OCI-LY1 (cell line): ENCODE measurements at regions not wholly inside any gene's neighbourhood (a gene's known extent, or its start where the extent isn't known, plus 50 kb on each side); places are given as distances from the start of the nearest gene placed in this dataset.

Source experiments
- H2AFZ ChIP-seq: fragments of 200-600 bp; sonication (generic), shearing (Covaris generic); 2 replicates; pipeline ENCODE4 v1.6.0; 2014; ENCODE audit warnings: antibody characterized with exemption, mild to moderate bottlenecking, low read length
- H3F3A ChIP-seq: fragments of 200-600 bp; sonication (generic), shearing (Covaris generic); 2 replicates; pipeline ENCODE4 v1.6.0; 2014; ENCODE audit warnings: mild to moderate bottlenecking, antibody characterized with exemption, low read length, moderate library complexity; ENCODE audit not compliant: insufficient read depth
- H3K27ac ChIP-seq: fragments of 200-600 bp; sonication (generic); 2 replicates; pipeline ENCODE4 v1.5.1; 2014; ENCODE audit warnings: low read length, mixed run types, mild to moderate bottlenecking, low read depth; ENCODE audit not compliant: poor library complexity, severe bottlenecking
- H3K27me3 ChIP-seq: fragments of 200-600 bp; sonication (generic); 2 replicates; pipeline ENCODE4 v1.6.0; 2014; ENCODE audit warnings: antibody characterized with exemption, mild to moderate bottlenecking, low read length, moderate library complexity; ENCODE audit not compliant: insufficient read depth
- H3K36me3 ChIP-seq: fragments of 200-600 bp; sonication (generic); 2 replicates; pipeline ENCODE4 v1.6.1; 2014; ENCODE audit warnings: mild to moderate bottlenecking, antibody characterized with exemption, low read length, moderate library complexity, mixed read lengths; ENCODE audit not compliant: insufficient read depth
- H3K4me1 ChIP-seq: fragments of 200-600 bp; sonication (generic); 2 replicates; pipeline ENCODE4 v1.5.1; 2014; ENCODE audit warnings: mild to moderate bottlenecking, low read length, moderate library complexity; ENCODE audit not compliant: insufficient read depth, severe bottlenecking
- H3K4me2 ChIP-seq: fragments of 200-600 bp; sonication (generic), shearing (Covaris generic); 2 replicates; pipeline ENCODE4 v1.6.1; 2014; ENCODE audit warnings: low read length
- H3K4me3 ChIP-seq: fragments of 200-600 bp; sonication (generic); 2 replicates; pipeline ENCODE4 v1.5.1; 2014; ENCODE audit warnings: low read length, low read depth, mild to moderate bottlenecking, mixed read lengths; ENCODE audit not compliant: poor library complexity, severe bottlenecking
- H3K79me2 ChIP-seq: fragments of 200-600 bp; shearing (Covaris generic); 2 replicates; pipeline ENCODE4 v1.6.1; 2016; ENCODE audit warnings: mixed run types, low read length, mixed read lengths; ENCODE audit not compliant: insufficient read depth
- H3K9ac ChIP-seq: fragments of 200-600 bp; sonication (generic), shearing (Covaris generic); 2 replicates; pipeline ENCODE4 v1.6.1; 2014; ENCODE audit warnings: mild to moderate bottlenecking, low read length, mixed read lengths
- H3K9me2 ChIP-seq: fragments of 200-600 bp; sonication (generic), shearing (Covaris generic); 2 replicates; pipeline ENCODE4 v1.6.1; 2014; ENCODE audit warnings: low read depth, mild to moderate bottlenecking, low read length, mixed read lengths
- H3K9me3 ChIP-seq: fragments of 200-600 bp; shearing (Covaris generic); 2 replicates; pipeline ENCODE4 v1.6.1; 2014; ENCODE audit warnings: low read length, mixed read lengths
- H4K20me1 ChIP-seq: fragments of 200-600 bp; sonication (generic), shearing (Covaris generic); 2 replicates; pipeline ENCODE4 v1.6.0; 2016; ENCODE audit warnings: mild to moderate bottlenecking, low read length; ENCODE audit not compliant: insufficient read depth
- CTCF ChIP-seq: fragments of 200-600 bp; sonication (generic), shearing (Covaris generic); IDR thresholded peaks from 2 replicates; pipeline ENCODE4 v1.5.1; 2017; ENCODE audit warnings: mild to moderate bottlenecking, antibody characterized with exemption, low read length, moderate library complexity, mixed read lengths
- EZH2 ChIP-seq: fragments of 200-600 bp; sonication (generic), shearing (Covaris generic); IDR thresholded peaks from 2 replicates; pipeline ENCODE4 v1.8.0; 2017; ENCODE audit warnings: borderline replicate concordance, mixed run types, mild to moderate bottlenecking, antibody characterized with exemption, low read length, moderate library complexity, mixed read lengths

GRCh38 chr9:129383561-129384490 lies 205.8 kb upstream of the IER5L start:
- H3K4me2 ChIP-seq = peak overlapping the region; percentile 65
- H3K79me2 ChIP-seq = no peaks in the 10 kb centered on the region
- H3K9ac ChIP-seq = no peak overlapping the region
- H3K9me2 ChIP-seq = no peaks in the 10 kb centered on the region
- no peaks in the 10 kb centered on the region for H3K36me3 ChIP-seq
- peak overlapping the region; percentile 48 for H3K4me3 ChIP-seq
- peaks cover 12% of the 10 kb centered on the region for H3K27me3 ChIP-seq
- TF ChIP-seq EZH2 (no peak), CTCF (0 out of 2 replicates have a peak, but pooled peaks have one; percentile 4)
- no peak overlapping the region for H2AFZ ChIP-seq
- H3K27ac ChIP-seq = no peak overlapping the region
- H3K9me3 ChIP-seq = no peaks in the 10 kb centered on the region
- H4K20me1 ChIP-seq = no peaks in the 10 kb centered on the region
- H3F3A ChIP-seq = no peaks in the 10 kb centered on the region
- peaks cover 6% of the 10 kb centered on the region for H3K4me1 ChIP-seq

- Histone ChIP-seq H3K4me1 (peaks cover 6% of the 10 kb centered on the region), H3K9me3 (no peaks in the 10 kb centered on the region), H3K79me2 (no peaks in the 10 kb centered on the region), H4K20me1 (no peaks in the 10 kb centered on the region), H3K9me2 (no peaks in the 10 kb centered on the region), H3K27me3 (peaks cover 12% of the 10 kb centered on the region), H3K36me3 (no peaks in the 10 kb centered on the region), H3K9ac (no peak overlapping the region), H3K4me3 (peak overlapping the region; percentile 48), H2AFZ (no peak overlapping the region), H3K27ac (no peak overlapping the region), H3K4me2 (peak overlapping the region; percentile 65; the same call in 1 of the 2 replicates), H3F3A (no peaks in the 10 kb centered on the region)
- TF ChIP-seq EZH2 (no peak), CTCF (no peak)
Measured at GRCh38 chr9:129383019-129383560, 205.0 kb upstream of the IER5L start.

GRCh38 chr9:129382281-129383018 lies 204.4 kb upstream of the IER5L start:
- H3K9ac ChIP-seq = no peak overlapping the region
- H3K27me3 ChIP-seq = peaks cover 12% of the 10 kb centered on the region
- H3K4me1 ChIP-seq = peaks cover 6% of the 10 kb centered on the region
- no peaks in the 10 kb centered on the region for H3K79me2 ChIP-seq
- H3F3A ChIP-seq = no peaks in the 10 kb centered on the region
- H3K9me2 ChIP-seq = no peaks in the 10 kb centered on the region
- H3K4me2 ChIP-seq = no peak overlapping the region
- no peak for TF ChIP-seq EZH2
- TF ChIP-seq CTCF = no peak
- no peak overlapping the region for H3K4me3 ChIP-seq
- no peaks in the 10 kb centered on the region for H4K20me1 ChIP-seq
- no peaks in the 10 kb centered on the region for H3K9me3 ChIP-seq
- no peaks in the 10 kb centered on the region for H3K36me3 ChIP-seq
- H2AFZ ChIP-seq = no peak overlapping the region
- no peak overlapping the region for H3K27ac ChIP-seq
